ENCODE measurements at regions not wholly inside any gene's neighbourhood (a gene's known extent, or its start where the extent isn't known, plus 50 kb on each side); places are given as distances from the start of the nearest gene placed in this dataset.

DNA sequence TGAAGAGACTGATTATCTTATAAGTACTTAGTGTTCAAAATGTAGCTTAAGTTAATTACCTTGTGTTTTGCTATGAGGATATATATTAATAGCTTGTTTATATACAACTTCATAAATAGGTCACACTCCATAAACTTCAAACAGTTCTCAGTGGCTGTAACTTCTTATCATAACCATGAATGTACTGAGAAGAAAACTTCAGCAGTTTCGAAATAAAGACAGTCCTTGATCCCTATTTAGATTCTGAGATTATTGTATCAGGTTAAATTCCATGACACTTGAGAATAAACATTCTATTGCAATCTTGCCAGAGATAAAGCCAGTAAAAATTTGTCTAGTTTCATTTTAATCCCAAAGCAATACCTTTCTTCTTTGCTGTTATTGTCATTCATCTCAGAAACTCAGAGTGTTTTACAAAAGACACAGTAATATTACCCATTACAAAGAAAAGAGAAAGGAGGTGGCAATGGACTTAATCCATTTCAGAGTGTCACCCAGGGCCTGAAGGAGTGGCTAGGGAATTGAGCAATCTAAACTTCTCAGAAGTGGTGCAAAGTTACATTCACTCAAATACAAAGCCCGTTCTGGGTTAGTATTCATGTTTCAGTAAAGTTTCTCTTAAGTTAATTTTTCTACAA, 403.6 kb downstream of the SEMA3D start:
- Histone ChIP-seq H3K27me3 (ENCODE audit: control insufficient read depth, insufficient read depth, low read length) (no peaks in the 10 kb centered on the region), H3K4me3 (ENCODE audit: low read length in 3 of 3) (no peak overlapping the region), H3K36me3 (ENCODE audit: control insufficient read depth in 2 of 3, insufficient read depth in 3 of 3, low read length in 3 of 3) (no peaks in the 10 kb centered on the region), H3K27ac (ENCODE audit: low read depth in 2 of 2, low read length in 2 of 2) (no peak overlapping the region), H3K9ac (ENCODE audit: low read length in 3 of 3) (no peak overlapping the region), H3K9me3 (ENCODE audit: control insufficient read depth in 2 of 3, insufficient read depth in 1 of 3, low read length in 3 of 3) (no peaks in the 10 kb centered on the region), H3K4me1 (ENCODE audit: control insufficient read depth in 2 of 3, insufficient read depth in 2 of 3, low read depth in 1 of 3, low read length in 3 of 3) (peaks cover 0 to 3% (median 0%) of the 10 kb centered on the region in 3 donors)
- no peak for TF ChIP-seq CTCF (IDR thresholded peaks at IDR 0.05; ENCODE audit: borderline replicate concordance, extremely low read depth, insufficient read depth)
- no peak for FAIRE-seq
- no peak for DNase-seq
- intact Hi-C loops (cut with DNase I), result no loop called here

- Histone ChIP-seq H3K4me1 (ENCODE audit: control insufficient read depth in 2 of 3, insufficient read depth in 2 of 3, low read depth in 1 of 3, low read length in 3 of 3) (peaks cover 0 to 3% (median 0%) of the 10 kb centered on the region in 3 donors), H3K4me3 (ENCODE audit: low read length in 3 of 3) (no peak overlapping the region), H3K27ac (ENCODE audit: low read depth in 2 of 2, low read length in 2 of 2) (no peak overlapping the region), H3K27me3 (ENCODE audit: control insufficient read depth, insufficient read depth, low read length) (no peaks in the 10 kb centered on the region), H3K9me3 (ENCODE audit: control insufficient read depth in 2 of 3, insufficient read depth in 1 of 3, low read length in 3 of 3) (no peaks in the 10 kb centered on the region), H3K36me3 (ENCODE audit: control insufficient read depth in 2 of 3, insufficient read depth in 3 of 3, low read length in 3 of 3) (no peaks in the 10 kb centered on the region), H3K9ac (ENCODE audit: low read length in 3 of 3) (no peak overlapping the region)
- no peak for DNase-seq
- intact Hi-C loops (cut with DNase I), result no loop called here
- no peak for TF ChIP-seq CTCF (IDR thresholded peaks at IDR 0.05; ENCODE audit: borderline replicate concordance, extremely low read depth, insufficient read depth)
- FAIRE-seq, result peak; percentile 95
These were observed 405.0 kb downstream of the SEMA3D start for GRCh38 chr7:84781838-84782237.

DNA sequence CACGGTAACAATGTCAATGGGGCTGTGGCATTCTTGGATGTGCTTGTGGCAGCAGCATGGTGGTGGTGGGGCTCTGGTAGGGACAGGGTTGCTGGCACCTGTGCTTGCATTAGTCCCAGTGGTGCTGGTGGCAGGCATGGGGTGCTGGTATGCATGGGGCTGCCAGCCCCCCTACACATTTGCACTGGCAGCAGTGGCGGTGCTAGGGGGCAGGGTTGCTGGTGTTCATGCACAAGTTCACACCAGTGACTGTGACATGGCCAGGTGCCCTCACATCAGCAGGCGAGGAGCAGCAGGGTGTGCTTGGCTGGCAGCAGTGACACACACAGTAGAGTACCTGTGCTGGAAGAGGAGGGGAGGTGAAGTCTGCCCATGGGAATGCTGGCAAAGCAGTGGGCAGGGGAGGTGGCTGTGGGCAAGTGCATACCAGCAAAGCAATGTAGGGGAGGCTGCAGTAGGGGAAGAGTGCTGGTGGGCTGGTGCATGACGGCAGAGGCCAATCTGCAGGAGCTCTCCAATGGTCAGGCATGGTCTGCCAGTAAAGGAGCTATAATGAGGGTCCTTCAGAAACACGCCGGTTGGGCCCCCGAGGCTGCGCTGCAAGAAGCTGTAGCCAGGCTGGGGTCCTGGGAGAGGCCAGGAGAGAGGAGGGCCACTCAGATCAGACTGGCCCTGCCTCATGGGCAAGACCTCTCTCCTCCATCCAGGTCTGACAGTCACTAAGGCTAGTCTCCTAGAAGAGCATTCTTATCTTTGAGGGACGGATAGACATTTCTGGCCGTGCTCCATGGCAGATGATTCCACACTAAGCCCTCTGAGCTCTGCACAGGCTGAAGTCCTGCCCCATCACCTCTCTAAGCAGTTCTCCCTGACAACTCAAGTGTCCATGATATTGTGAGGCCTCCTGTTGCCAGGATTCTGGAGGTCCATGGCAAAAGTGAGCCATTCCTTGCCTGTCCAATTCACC, 406.4 kb downstream of the SEMA3D start:
- Histone ChIP-seq H3K27ac (ENCODE audit: low read depth in 2 of 2, low read length in 2 of 2) (no peak overlapping the region), H3K4me1 (ENCODE audit: control insufficient read depth in 2 of 3, insufficient read depth in 2 of 3, low read depth in 1 of 3, low read length in 3 of 3) (peaks cover 0 to 3% (median 0%) of the 10 kb centered on the region in 3 donors), H3K36me3 (ENCODE audit: control insufficient read depth in 2 of 3, insufficient read depth in 3 of 3, low read length in 3 of 3) (no peaks in the 10 kb centered on the region), H3K4me3 (ENCODE audit: low read length in 3 of 3) (no peak overlapping the region), H3K27me3 (ENCODE audit: control insufficient read depth, insufficient read depth, low read length) (no peaks in the 10 kb centered on the region), H3K9me3 (ENCODE audit: control insufficient read depth in 2 of 3, insufficient read depth in 1 of 3, low read length in 3 of 3) (no peaks in the 10 kb centered on the region), H3K9ac (ENCODE audit: low read length in 3 of 3) (no peak overlapping the region)
- intact Hi-C loops (cut with DNase I), result no loop called here
- no peak for TF ChIP-seq CTCF (IDR thresholded peaks at IDR 0.05; ENCODE audit: borderline replicate concordance, extremely low read depth, insufficient read depth)
- FAIRE-seq, result no peak
- peak in 1 of 5 donors; percentile 57 for DNase-seq

All from kidney (tissue), 13 donors.